Smooth muscle cell (in vitro differentiated cells): ENCODE measurements at regions not wholly inside any gene's neighbourhood (a gene's known extent, or its start where the extent isn't known, plus 50 kb on each side); places are given as distances from the start of the nearest gene placed in this dataset.

Experiments
- DNase-seq: peaks from one replicate; lab custom pipeline; 2025; ENCODE audit not compliant: unreplicated experiment; lab: John Stamatoyannopoulos, UW
- H2AFZ ChIP-seq: fragments of 200-600 bp; sonication (generic); 2 replicates; pipeline ENCODE4 v1.6.0; 2016; ENCODE audit warnings: antibody characterized with exemption, low read depth, mild to moderate bottlenecking
- H3F3A ChIP-seq: fragments of 200-600 bp; sonication (generic); 2 replicates; pipeline ENCODE4 v1.6.0; 2017; ENCODE audit warnings: antibody characterized with exemption, low read depth
- H3K27ac ChIP-seq: fragments of 200-600 bp; sonication (generic); 2 replicates; pipeline ENCODE4 v1.5.1; 2016; ENCODE audit warnings: low read depth, mild to moderate bottlenecking
- H3K27me3 ChIP-seq: fragments of 200-600 bp; sonication (generic); 2 replicates; pipeline ENCODE4 v1.6.1; 2016; ENCODE audit warnings: low read depth, mild to moderate bottlenecking
- H3K36me3 ChIP-seq: fragments of 200-600 bp; sonication (generic); 2 replicates; pipeline ENCODE4 v1.5.1; 2016; ENCODE audit warnings: low read depth
- H3K4me1 ChIP-seq: fragments of 200-600 bp; sonication (generic); 2 replicates; pipeline ENCODE4 v1.5.1; 2016; ENCODE audit warnings: low read depth
- H3K4me2 ChIP-seq: fragments of 200-600 bp; sonication (generic); 2 replicates; pipeline ENCODE4 v1.6.0; 2016; ENCODE audit warnings: mild to moderate bottlenecking
- H3K4me3 ChIP-seq: fragments of 200-600 bp; sonication (generic); 2 replicates; pipeline ENCODE4 v1.5.1; 2016; ENCODE audit warnings: mild to moderate bottlenecking
- H3K79me2 ChIP-seq: fragments of 200-600 bp; sonication (generic); 2 replicates; pipeline ENCODE4 v1.6.0; 2016; ENCODE audit warnings: low read depth, mild to moderate bottlenecking
- H3K9ac ChIP-seq: fragments of 200-600 bp; sonication (generic); 2 replicates; pipeline ENCODE4 v1.6.0; 2016; ENCODE audit warnings: low read depth
- H3K9me3 ChIP-seq: fragments of 200-600 bp; sonication (generic); replicated peaks from 2 replicates; pipeline ENCODE4 v1.5.1; 2016; ENCODE audit warnings: low read depth
- H4K20me1 ChIP-seq: fragments of 200-600 bp; sonication (generic); 2 replicates; pipeline ENCODE4 v1.6.0; 2016; ENCODE audit warnings: low read depth
- WGBS: methylation state at CpG from one replicate; pipeline ENCODE4 v1.1.7; 2016; ENCODE audit warnings: low lambda C conversion rate; 5-methylcytosine and 5-hydroxymethylcytosine counted together
- TF ChIP-seq, protein P1 (sequence below): fragments of 200-600 bp; sonication (generic); IDR thresholded peaks from 2 replicates; pipeline ENCODE4 v1.5.1; 2017; ENCODE audit warnings: borderline replicate concordance, mild to moderate bottlenecking, antibody characterized with exemption; ENCODE audit not compliant: insufficient read depth, poor library complexity, severe bottlenecking

DNA sequence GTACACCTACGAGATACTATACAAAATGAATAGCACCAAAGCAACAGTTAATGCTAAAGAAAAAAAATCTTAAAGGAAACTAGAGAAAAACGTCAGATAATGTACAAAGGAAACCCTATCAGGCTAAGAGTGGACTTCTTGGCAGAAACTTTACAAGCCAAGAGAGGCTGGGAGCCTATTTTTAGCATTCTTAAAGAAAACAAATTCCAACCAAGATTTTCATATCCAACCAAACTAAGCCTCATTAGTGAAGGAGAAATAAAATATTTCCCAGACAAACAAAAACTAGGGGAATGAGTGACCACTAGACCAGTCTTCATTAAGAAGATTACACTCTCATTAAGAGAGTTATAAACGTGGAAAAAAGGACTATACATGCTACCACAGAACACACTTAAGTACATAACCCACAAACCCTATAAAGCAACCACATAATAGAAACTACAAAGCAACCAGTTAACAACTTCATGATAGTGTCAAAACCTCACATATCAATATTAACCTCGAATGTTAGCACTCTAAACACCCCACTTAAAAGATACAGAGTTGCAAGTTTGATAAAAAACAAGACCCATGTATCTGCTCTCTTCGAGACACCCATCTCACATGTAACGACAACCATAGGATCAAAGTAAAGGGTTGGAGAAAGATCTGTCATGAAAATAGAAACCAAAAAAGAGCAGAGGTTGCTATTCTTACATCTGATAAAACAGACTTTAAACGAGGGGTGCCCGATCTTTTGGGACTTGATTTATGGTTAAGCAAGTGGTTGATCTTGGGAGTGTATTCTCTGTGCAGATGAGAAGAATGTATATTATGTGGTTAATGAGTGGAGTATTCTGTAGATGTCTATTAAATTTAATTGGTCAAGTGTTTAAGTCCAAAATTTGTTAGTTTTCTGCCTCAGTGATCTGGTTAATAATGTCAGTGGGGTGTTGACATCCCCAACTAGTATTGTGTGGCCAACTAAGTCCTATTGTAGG is 1301.4 kb downstream of the PLA2G4A start:
- Histone ChIP-seq H3K36me3 (no peaks in the 10 kb centered on the region), H3K9me3 (no peaks in the 10 kb centered on the region), H3K4me3 (no peak overlapping the region), H3K79me2 (no peaks in the 10 kb centered on the region), H3K27ac (no peak overlapping the region), H3K4me1 (no peaks in the 10 kb centered on the region), H3K4me2 (no peak overlapping the region), H4K20me1 (no peaks in the 10 kb centered on the region), H3F3A (no peaks in the 10 kb centered on the region), H2AFZ (peak overlapping the region; percentile 6), H3K27me3 (no peaks in the 10 kb centered on the region), H3K9ac (no peak overlapping the region)
- TF ChIP-seq, protein P1, sequence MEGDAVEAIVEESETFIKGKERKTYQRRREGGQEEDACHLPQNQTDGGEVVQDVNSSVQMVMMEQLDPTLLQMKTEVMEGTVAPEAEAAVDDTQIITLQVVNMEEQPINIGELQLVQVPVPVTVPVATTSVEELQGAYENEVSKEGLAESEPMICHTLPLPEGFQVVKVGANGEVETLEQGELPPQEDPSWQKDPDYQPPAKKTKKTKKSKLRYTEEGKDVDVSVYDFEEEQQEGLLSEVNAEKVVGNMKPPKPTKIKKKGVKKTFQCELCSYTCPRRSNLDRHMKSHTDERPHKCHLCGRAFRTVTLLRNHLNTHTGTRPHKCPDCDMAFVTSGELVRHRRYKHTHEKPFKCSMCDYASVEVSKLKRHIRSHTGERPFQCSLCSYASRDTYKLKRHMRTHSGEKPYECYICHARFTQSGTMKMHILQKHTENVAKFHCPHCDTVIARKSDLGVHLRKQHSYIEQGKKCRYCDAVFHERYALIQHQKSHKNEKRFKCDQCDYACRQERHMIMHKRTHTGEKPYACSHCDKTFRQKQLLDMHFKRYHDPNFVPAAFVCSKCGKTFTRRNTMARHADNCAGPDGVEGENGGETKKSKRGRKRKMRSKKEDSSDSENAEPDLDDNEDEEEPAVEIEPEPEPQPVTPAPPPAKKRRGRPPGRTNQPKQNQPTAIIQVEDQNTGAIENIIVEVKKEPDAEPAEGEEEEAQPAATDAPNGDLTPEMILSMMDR: no peak
- 41% methylated on average over 8 of the region's 8 CpGs for WGBS
- no peak for DNase-seq

DNA sequence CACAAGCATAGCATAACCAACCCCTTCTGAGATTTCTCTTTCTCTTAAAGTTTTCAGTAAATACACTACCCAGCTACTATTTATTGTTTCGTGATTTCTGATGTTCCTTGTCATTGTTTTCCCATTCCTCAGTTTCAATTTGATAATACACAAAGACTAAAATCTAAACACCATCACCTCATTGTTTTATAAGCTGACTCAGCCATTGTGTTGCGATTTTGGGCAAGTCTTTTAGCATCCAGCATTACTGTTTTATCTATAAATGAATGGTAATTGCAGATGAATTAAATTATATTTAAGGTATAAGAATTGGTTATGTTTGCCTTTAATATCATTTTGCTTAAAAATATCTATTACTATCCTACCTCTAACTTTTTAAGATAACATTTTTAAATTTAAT is 1308.5 kb downstream of the PLA2G4A start:
- no peak for DNase-seq
- Histone ChIP-seq H3K9me3 (no peaks in the 10 kb centered on the region), H4K20me1 (no peaks in the 10 kb centered on the region), H2AFZ (no peak overlapping the region), H3K4me2 (no peak overlapping the region), H3K4me1 (no peaks in the 10 kb centered on the region), H3K27me3 (no peaks in the 10 kb centered on the region), H3K36me3 (no peaks in the 10 kb centered on the region), H3K9ac (no peak overlapping the region), H3F3A (no peaks in the 10 kb centered on the region), H3K4me3 (no peak overlapping the region), H3K27ac (no peak overlapping the region), H3K79me2 (no peaks in the 10 kb centered on the region)
- TF ChIP-seq, protein P1: no peak
- 89% methylated on average over 2 of the region's 2 CpGs for WGBS

DNA sequence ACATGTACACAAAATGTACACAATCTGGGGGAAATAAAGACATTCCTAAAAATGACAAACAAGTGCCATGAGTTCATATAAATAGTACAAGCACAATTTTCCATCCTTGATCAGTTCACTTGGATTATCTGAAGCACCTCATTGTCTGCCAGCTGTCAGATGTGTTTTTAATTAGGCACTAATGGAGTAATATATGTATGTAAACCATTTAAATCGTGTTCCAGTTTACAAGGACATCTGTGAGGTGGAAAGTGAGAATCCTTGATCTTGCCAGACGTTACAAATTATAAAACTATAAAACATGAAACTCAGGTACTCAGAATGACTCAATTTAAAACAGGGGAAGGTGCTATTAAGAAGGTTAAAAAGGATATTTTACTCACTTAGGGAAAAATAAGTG is 1312.2 kb downstream of the PLA2G4A start:
- no peak overlapping the region for H3K4me2 ChIP-seq
- 80% methylated on average over 2 of the region's 2 CpGs for WGBS
- H3K27me3 ChIP-seq: no peaks in the 10 kb centered on the region
- no peak overlapping the region for H3K9ac ChIP-seq
- H3K36me3 ChIP-seq: no peaks in the 10 kb centered on the region
- no peaks in the 10 kb centered on the region for H3K4me1 ChIP-seq
- no peak overlapping the region for H3K27ac ChIP-seq
- H3K4me3 ChIP-seq: no peak overlapping the region
- H4K20me1 ChIP-seq: no peaks in the 10 kb centered on the region
- no peaks in the 10 kb centered on the region for H3K9me3 ChIP-seq
- no peaks in the 10 kb centered on the region for H3F3A ChIP-seq
- DNase-seq: no peak
- TF ChIP-seq, protein P1: no peak
- no peak overlapping the region for H2AFZ ChIP-seq
- H3K79me2 ChIP-seq: no peaks in the 10 kb centered on the region

DNA sequence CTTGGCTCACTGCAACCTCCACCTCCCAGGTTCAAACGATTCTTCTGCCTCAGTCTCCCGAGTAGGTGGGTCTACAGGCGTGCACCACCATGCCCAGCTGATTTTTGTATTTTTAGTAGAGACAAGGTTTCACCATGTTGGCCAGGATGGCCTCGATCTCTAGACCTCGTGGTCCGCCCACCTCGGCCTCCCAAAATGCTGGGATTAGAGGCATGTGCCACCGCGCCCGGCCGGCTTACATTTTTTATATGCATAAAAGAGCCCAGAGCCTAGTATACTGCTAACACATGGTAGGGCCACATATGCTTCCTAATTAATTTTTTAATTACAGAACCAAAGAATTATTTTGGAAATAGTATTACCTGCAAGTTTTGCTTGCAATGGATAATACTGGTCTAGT is 1325.4 kb downstream of the PLA2G4A start:
- no peaks in the 10 kb centered on the region for H3K9me3 ChIP-seq
- no peak overlapping the region for H3K4me2 ChIP-seq
- 93% methylated on average over 11 of the region's 11 CpGs for WGBS
- no peaks in the 10 kb centered on the region for H3K79me2 ChIP-seq
- TF ChIP-seq, protein P1: no peak
- no peaks in the 10 kb centered on the region for H3K27me3 ChIP-seq
- H3K9ac ChIP-seq: no peak overlapping the region
- H3F3A ChIP-seq: no peaks in the 10 kb centered on the region
- no peaks in the 10 kb centered on the region for H3K36me3 ChIP-seq
- H3K27ac ChIP-seq: no peak overlapping the region
- no peaks in the 10 kb centered on the region for H4K20me1 ChIP-seq
- H2AFZ ChIP-seq: no peak overlapping the region
- no peaks in the 10 kb centered on the region for H3K4me1 ChIP-seq
- no peak for DNase-seq
- H3K4me3 ChIP-seq: no peak overlapping the region
